Neural progenitor cell (in vitro differentiated cells): ENCODE measurements at regions not wholly inside any gene's neighbourhood (a gene's known extent, or its start where the extent isn't known, plus 50 kb on each side); places are given as distances from the start of the nearest gene placed in this dataset.

Source experiments
- CTCF ChIP-seq: fragments of 200-600 bp; sonication (generic); IDR thresholded peaks from 2 replicates; pipeline ENCODE4 v1.5.1; 2017; ENCODE audit warnings: antibody characterized with exemption, mild to moderate bottlenecking
- EZH2 ChIP-seq: fragments of 200-600 bp; sonication (generic); IDR thresholded peaks from 2 replicates; pipeline ENCODE4 v1.6.1; 2017; ENCODE audit warnings: antibody characterized with exemption, mild to moderate bottlenecking, moderate library complexity

- TF ChIP-seq CTCF = no peak
- TF ChIP-seq EZH2 = no peak
These were observed 157.9 kb upstream of the GRB10 start for GRCh38 chr7:50940621-50941020.
